C1 segment of cervical spinal cord (tissue), 14 donors: ENCODE measurements at regions not wholly inside any gene's neighbourhood (a gene's known extent, or its start where the extent isn't known, plus 50 kb on each side); places are given as distances from the start of the nearest gene placed in this dataset.

Experiments
- DNase-seq, 14 donors: peaks; one replicate each; lab custom pipeline; 2025; lab: John Stamatoyannopoulos, UW

GRCh38 chrX:42725196-42725595, 52.8 kb downstream of the PPP1R2C start:
- no peak for DNase-seq

- DNase-seq: no peak
Observed at GRCh38 chrX:42720209-42720608, 57.8 kb downstream of the PPP1R2C start.

GRCh38 chrX:42715701-42716262, 62.2 kb downstream of the PPP1R2C start:
- DNase-seq: no peak

- peak in 10 of 14 donors; percentile 3 to 68 (median 36) for DNase-seq
Observed at GRCh38 chrX:42714981-42715700, 62.8 kb downstream of the PPP1R2C start.

GRCh38 chrX:42710452-42710851, 67.5 kb downstream of the PPP1R2C start:
- no peak for DNase-seq

- DNase-seq: no peak
Observed at GRCh38 chrX:42708222-42708621, 69.7 kb downstream of the PPP1R2C start.

GRCh38 chrX:42707742-42708141, 70.2 kb downstream of the PPP1R2C start:
- no peak for DNase-seq

GRCh38 chrX:42704454-42704853, 73.5 kb downstream of the PPP1R2C start:
- no peak for DNase-seq

GRCh38 chrX:42697544-42697943, 80.4 kb downstream of the PPP1R2C start:
- no peak for DNase-seq

- DNase-seq: no peak
Observed at GRCh38 chrX:42696536-42697124, 81.3 kb downstream of the PPP1R2C start.

- no peak for DNase-seq
Observed at GRCh38 chrX:42695800-42696358, 82.1 kb downstream of the PPP1R2C start.

GRCh38 chrX:42694260-42694815, 83.6 kb downstream of the PPP1R2C start:
- no peak for DNase-seq

GRCh38 chrX:42691196-42691595, 86.8 kb downstream of the PPP1R2C start:
- DNase-seq: peak in 1 of 14 donors; percentile 28

- no peak for DNase-seq
Observed at GRCh38 chrX:42686706-42687105, 91.3 kb downstream of the PPP1R2C start.

GRCh38 chrX:42686296-42686695, 91.7 kb downstream of the PPP1R2C start:
- no peak for DNase-seq

- DNase-seq: no peak
Observed at GRCh38 chrX:42684065-42684464, 93.9 kb downstream of the PPP1R2C start.

- DNase-seq: no peak
Observed at GRCh38 chrX:42680666-42681065, 97.3 kb downstream of the PPP1R2C start.

- DNase-seq: no peak
Observed at GRCh38 chrX:42678133-42678532, 99.8 kb downstream of the PPP1R2C start.

- no peak for DNase-seq
Observed at GRCh38 chrX:42673301-42673810, 104.6 kb downstream of the PPP1R2C start.

- DNase-seq: no peak
Observed at GRCh38 chrX:42664680-42665079, 113.3 kb downstream of the PPP1R2C start.

GRCh38 chrX:42628471-42628870, 149.5 kb downstream of the PPP1R2C start:
- DNase-seq: no peak

GRCh38 chrX:42627891-42628290, 150.1 kb downstream of the PPP1R2C start:
- DNase-seq: no peak
